Activated CD8-positive, alpha-beta memory T cell treated with anti-CD3 and anti-CD28 coated beads, Interleukin-2, amount 50 U/mL, for 48 hours (primary cell): ENCODE measurements at regions not wholly inside any gene's neighbourhood (a gene's known extent, or its start where the extent isn't known, plus 50 kb on each side); places are given as distances from the start of the nearest gene placed in this dataset.
A peak's percentile ranks its signal among the peaks of the same experiment; 100 is the strongest.

Experiments used
- DNase-seq: peaks from one replicate; pipeline ENCODE4 v3.0.0-alpha.2; 2020

DNA sequence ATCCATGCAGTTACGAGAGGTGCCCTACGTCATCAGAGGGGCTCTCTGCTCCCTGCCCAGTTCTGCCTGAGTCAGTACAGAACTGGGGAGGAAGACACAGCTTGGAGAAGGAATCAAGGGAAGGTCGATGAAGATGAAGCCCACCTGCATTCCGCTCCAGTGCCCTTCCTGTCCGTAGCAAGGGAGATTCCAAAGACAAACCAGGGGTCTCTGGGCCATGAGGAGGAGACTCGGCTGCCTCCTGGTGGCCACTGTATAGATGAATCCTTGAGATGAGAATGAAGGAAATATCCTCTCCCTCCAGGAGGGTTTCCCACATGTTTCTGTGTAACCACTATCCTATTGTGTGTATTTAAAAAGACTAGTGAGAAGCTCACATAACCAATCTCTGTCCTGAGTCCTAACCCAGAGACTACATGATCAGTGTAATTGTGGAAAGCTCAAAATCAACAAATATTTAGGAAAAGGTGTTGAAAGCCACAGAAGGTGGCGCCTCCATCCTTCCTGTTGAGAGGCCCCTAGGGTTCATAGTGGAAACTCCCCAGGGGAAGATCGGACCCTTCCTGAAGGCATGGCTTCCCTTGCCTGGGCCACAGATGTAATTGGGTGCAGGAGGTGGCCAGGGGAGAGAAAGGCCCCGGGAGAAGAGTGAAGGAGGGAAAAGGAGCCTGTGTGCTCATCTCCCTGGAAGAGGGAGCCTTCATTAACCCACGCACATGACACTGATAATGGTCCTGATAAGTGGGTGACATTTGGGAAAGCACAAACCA is 67.0 kb upstream of the LYZL2 start:
- peak; percentile 55 for DNase-seq

DNA sequence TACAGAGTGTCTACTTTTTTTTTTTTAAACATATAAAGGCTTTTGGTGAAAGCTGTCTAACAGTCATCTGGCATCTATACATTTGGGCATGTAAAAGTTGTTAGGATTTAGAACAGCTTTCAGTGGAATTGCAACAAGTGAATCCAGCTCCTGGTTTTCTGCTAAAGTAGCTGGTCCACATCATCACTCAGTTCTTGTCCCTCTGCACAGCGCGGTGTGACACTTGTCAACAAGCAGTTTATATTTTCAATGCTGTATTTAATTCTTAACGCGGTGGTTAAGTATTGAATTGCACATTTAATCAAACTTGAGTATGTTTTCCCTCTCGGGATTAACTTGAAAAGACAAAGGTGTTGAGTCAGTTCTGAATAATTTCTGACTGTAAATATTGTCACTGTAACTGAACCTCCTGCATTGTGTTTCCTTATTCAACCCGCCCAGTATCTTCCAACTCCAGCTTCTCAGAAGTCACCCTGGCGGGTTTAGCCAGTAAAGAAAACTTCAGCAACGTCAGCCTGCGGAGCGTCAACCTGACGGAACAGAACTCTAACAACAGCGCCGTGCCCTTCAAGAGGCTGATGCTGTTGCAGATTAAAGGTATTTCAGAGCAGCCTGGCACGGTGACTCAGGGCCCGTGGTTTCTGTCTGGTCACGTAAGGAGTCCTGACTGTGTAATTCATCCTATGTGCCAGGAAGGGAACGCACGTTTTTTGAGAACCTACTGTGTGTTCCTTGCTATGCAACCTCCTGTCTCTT is 66.1 kb upstream of the LYZL2 start:
- peak; percentile 82 for DNase-seq

- no peak for DNase-seq
These were observed 65.1 kb upstream of the LYZL2 start for GRCh38 chr10:30694518-30695228.

DNA sequence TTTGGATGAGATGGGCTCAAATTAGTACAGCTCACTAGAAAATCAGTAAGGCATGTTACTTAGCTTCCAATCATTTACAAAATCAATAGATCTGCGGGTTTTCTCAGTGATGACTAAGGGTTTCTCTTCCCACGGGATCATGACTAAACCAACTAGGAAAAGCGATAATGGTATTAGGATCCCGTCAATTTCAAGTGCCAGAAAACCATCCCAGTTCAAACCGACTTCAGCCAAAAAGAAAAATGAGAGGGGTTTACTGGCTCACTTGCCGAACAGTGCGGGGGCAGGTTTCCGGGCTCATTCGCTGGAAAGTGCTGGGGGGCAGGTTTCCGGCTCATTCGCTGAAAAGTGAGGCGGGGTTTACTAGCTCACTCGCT is 62.1 kb upstream of the LYZL2 start:
- DNase-seq = peak; percentile 43

- DNase-seq = peak; percentile 42
These were observed 61.5 kb upstream of the LYZL2 start for GRCh38 chr10:30690948-30691638.

GRCh38 chr10:30688456-30688855 is 58.9 kb upstream of the LYZL2 start:
- no peak for DNase-seq

- DNase-seq = peak; percentile 94
These were observed 58.2 kb upstream of the LYZL2 start for GRCh38 chr10:30687698-30688213.

DNA sequence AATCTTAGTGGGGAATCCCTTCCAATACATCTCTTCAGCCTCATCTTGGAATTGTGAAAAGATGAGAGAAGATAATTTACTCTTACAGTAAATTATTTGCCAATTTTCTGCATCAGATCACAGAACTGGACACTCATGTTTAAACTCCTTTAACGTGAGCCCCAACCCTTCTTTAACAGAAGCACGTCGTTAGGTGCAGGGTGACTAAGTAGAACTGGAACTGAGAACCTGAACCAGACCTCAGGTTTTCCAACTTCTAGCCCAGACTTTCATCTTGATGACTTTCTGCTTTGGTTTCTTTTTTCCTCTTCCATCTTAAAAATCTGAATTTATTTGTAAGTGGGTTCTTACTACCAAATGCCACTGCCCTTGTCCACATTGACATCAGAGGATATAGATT is 57.2 kb upstream of the LYZL2 start:
- no peak for DNase-seq

DNA sequence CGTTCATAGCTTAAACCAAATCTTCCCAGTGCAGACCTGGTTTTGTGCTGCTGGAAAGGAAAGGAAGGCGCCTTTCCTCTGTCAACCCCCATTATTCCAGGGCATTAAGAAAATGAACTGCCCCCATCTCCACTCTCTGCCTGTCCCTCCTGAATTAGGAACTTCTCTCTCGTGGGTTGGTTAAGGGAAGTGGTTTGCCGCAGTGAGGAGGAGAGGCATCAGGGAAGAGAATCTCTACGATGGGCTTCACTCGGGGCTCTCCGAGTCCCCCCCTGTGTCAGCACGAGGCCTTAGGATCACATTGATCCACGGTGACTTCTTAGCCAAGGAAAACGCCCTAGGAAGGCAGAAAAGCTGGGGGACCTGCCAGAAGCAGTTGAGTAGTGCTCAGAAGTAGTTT is 53.9 kb upstream of the LYZL2 start:
- no peak for DNase-seq

DNA sequence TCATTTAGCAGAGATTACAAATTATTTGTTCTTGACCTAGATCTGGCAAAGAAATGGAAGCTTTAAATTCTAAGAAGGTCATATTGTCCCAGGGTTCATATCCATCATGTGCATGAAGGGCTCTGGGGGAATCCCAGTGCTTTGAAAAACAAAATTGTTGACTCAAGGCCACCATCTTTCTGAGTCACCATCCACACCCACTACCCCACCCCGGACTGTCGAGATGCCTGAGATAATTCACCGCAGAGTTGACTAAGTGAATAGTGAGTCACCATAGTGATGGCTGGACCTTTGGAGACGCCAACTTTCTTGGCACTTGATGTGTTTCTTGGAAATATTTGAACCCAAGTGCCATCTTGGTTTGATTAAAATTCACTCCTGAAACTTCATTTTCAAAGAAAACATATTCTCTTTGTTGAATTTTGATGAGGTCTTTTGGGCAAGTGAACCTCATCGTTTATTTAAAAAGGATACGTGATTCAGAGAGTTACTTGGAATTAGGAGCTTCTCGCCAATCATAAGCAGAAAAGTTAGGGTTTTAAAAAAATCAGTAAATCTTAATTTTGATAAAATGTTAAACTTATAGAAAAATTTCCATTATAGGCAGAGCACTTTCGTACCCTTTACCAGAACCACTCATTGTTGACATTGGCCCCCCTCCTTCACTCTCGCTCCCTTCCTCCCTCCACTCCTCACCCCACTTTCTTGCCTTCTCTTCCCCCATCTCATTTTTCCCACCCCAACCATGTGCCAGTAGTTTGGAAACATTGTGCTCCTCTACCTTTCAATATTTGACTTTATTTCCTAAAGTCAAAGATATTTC is 53.0 kb upstream of the LYZL2 start:
- peak; percentile 79 for DNase-seq

DNA sequence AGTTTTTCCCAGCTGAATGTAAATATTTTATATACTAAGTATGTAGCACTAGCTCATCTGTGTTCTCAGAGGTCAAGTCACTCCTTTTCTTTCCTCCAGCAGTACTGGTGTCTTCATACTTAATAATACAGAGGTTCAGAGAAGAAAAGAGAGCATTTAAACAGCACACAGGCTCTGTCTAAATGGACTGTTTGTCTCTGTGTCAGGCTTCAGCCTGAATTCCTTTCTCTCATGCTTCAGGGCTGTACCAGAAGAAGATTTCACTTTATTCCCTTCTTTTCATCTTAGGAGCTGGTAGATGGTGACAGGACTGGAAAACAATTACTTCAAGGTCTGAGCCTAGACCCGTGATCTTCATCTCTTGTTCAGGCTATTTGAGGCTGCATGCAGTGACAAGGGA is 51.4 kb upstream of the LYZL2 start:
- no peak for DNase-seq
